ENCODE measurements at regions not wholly inside any gene's neighbourhood (a gene's known extent, or its start where the extent isn't known, plus 50 kb on each side); places are given as distances from the start of the nearest gene placed in this dataset.

DNA sequence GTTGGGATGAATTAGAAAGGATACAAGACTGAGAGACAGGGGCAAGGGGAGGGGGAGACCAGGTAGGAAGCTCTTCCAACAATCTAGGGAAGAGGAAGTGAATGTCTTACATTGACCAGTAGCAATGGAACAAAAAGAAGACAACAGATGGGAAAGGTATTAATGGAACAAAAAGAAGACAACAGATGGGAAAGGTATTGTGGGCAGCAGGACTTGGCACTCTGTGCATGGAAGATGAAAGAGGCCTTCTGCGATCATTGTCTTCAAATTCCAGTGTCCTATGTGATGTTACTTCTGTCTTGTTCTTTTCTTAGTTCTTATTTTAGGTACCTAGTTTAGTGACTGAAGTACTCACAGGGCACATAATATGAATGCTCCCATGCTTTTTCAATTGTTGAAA is 161.8 kb downstream of the PALM2AKAP2 start:
- Histone ChIP-seq H3K9me3 (ENCODE audit: control insufficient read depth in 1 of 2, insufficient read depth in 1 of 2, low read length in 2 of 2) (peaks cover 0 to 4% of the 10 kb centered on the region in 2 experiments), H3K27me3 (ENCODE audit: control insufficient read depth in 1 of 2, insufficient read depth in 2 of 2, low read length in 2 of 2) (no peaks in the 10 kb centered on the region), H3K4me1 (ENCODE audit: insufficient read depth, low read length) (peaks cover 3% of the 10 kb centered on the region), H3K36me3 (ENCODE audit: insufficient read depth, low read length) (no peaks in the 10 kb centered on the region), H3K27ac (ENCODE audit: low read depth in 1 of 2, low read length in 2 of 2) (no peak overlapping the region), H3K4me3 (ENCODE audit: low read length) (no peak overlapping the region)
- TF ChIP-seq, protein P1, sequence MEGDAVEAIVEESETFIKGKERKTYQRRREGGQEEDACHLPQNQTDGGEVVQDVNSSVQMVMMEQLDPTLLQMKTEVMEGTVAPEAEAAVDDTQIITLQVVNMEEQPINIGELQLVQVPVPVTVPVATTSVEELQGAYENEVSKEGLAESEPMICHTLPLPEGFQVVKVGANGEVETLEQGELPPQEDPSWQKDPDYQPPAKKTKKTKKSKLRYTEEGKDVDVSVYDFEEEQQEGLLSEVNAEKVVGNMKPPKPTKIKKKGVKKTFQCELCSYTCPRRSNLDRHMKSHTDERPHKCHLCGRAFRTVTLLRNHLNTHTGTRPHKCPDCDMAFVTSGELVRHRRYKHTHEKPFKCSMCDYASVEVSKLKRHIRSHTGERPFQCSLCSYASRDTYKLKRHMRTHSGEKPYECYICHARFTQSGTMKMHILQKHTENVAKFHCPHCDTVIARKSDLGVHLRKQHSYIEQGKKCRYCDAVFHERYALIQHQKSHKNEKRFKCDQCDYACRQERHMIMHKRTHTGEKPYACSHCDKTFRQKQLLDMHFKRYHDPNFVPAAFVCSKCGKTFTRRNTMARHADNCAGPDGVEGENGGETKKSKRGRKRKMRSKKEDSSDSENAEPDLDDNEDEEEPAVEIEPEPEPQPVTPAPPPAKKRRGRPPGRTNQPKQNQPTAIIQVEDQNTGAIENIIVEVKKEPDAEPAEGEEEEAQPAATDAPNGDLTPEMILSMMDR (IDR thresholded peaks at IDR 0.05) = no peak
- no peak for ATAC-seq (ENCODE audit: poor library complexity)
- Mint-ChIP-seq H3K4me1 (ENCODE audit: low read depth) (peaks cover 13% of the 10 kb centered on the region), H3K27ac (no peak overlapping the region), H3K4me3 (no peak overlapping the region), H3K36me3 (ENCODE audit: low read depth) (no peaks in the 10 kb centered on the region), H3K27me3 (peaks cover 4% of the 10 kb centered on the region), H3K9me3 (no peaks in the 10 kb centered on the region)
- ChIA-PET CTCF (no interaction called here), POLR2A (no interaction called here)
- no peak for DNase-seq
- intact Hi-C loops (cut with DNase I, micrococcal nuclease) = no loop called here

DNA sequence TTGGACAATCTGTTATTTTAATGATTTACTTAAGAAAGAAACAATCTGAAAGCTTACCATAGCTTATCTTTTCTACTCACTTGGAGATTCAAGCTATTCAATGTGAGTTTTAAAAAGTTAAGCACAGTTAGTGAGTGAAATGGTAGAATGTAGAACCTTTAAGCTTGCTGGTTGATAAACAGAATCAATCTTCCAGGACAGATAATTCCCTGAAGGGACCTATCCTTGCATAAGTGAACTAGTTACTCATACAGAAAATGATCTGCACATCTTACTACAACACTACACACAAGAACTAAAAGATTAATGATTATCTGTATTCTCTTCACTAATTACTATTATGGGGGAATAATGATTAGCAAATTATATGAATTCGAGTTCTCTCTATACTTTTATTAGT is 165.6 kb downstream of the PALM2AKAP2 start:
- TF ChIP-seq, protein P1 (IDR thresholded peaks at IDR 0.05) = no peak
- intact Hi-C loops (cut with DNase I, micrococcal nuclease) = no loop called here
- Histone ChIP-seq H3K4me3 (ENCODE audit: low read length) (no peak overlapping the region), H3K27ac (ENCODE audit: low read depth in 1 of 2, low read length in 2 of 2) (no peak overlapping the region), H3K4me1 (ENCODE audit: insufficient read depth, low read length) (peaks cover 3% of the 10 kb centered on the region), H3K9me3 (ENCODE audit: control insufficient read depth in 1 of 2, insufficient read depth in 1 of 2, low read length in 2 of 2) (peaks cover 0 to 4% of the 10 kb centered on the region in 2 experiments), H3K27me3 (ENCODE audit: control insufficient read depth in 1 of 2, insufficient read depth in 2 of 2, low read length in 2 of 2) (no peaks in the 10 kb centered on the region), H3K36me3 (ENCODE audit: insufficient read depth, low read length) (no peaks in the 10 kb centered on the region)
- Mint-ChIP-seq H3K4me1 (ENCODE audit: low read depth) (peaks cover 4% of the 10 kb centered on the region), H3K27me3 (peaks cover 4% of the 10 kb centered on the region), H3K27ac (no peak overlapping the region), H3K36me3 (ENCODE audit: low read depth) (no peaks in the 10 kb centered on the region), H3K9me3 (no peaks in the 10 kb centered on the region), H3K4me3 (no peak overlapping the region)
- POLR2A ChIA-PET = interaction anchor here (0.7 to 0.9 kb wide), 2 partner anchors 11 to 27 kb away, joined by 3 read pairs; no protein-coding TSS in a partner anchor
- no peak for DNase-seq
- CTCF ChIA-PET = no interaction called here
- ATAC-seq (ENCODE audit: poor library complexity) = no peak

DNA sequence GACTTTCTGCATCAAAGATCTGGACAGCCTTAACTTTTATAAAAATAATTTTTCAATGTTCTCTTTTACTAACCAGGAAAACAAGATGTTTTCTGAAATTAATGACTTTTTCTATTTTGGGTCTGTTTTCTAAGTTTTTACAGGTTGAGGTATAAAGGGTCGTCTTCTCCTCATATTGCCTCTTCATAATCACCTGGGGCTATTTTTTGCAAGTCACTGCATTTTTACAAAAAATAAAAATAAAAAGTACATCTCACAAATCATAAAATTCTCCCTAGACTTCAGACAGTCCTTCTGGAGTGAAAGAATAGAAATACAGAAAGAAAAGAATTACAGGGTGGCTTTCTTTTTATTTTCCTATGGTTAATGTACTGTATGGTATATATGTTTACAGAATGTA is 168.5 kb downstream of the PALM2AKAP2 start:
- no peaks in the 10 kb centered on the region for H3K9me3 ChIP-seq (ENCODE audit: control insufficient read depth in 1 of 2, insufficient read depth in 1 of 2, low read length in 2 of 2)
- Mint-ChIP-seq H3K27ac (no peak overlapping the region), H3K27me3 (no peaks in the 10 kb centered on the region), H3K36me3 (ENCODE audit: low read depth) (no peaks in the 10 kb centered on the region), H3K4me3 (no peak overlapping the region), H3K9me3 (no peaks in the 10 kb centered on the region), H3K4me1 (ENCODE audit: low read depth) (peaks cover 18% of the 10 kb centered on the region)
- ATAC-seq (ENCODE audit: poor library complexity) = no peak
- H3K27me3 ChIP-seq (ENCODE audit: control insufficient read depth in 1 of 2, insufficient read depth in 2 of 2, low read length in 2 of 2) = no peaks in the 10 kb centered on the region
- CTCF ChIA-PET = no interaction called here
- no peaks in the 10 kb centered on the region for H3K36me3 ChIP-seq (ENCODE audit: insufficient read depth, low read length)
- H3K4me1 ChIP-seq (ENCODE audit: insufficient read depth, low read length) = peaks cover 15% of the 10 kb centered on the region
- H3K27ac ChIP-seq (ENCODE audit: low read depth in 1 of 2, low read length in 2 of 2) = no peak overlapping the region
- POLR2A ChIA-PET = interaction anchor here (1.5 kb wide), 1 partner anchor 10 kb away, joined by 3 read pairs; no protein-coding TSS in a partner anchor
- intact Hi-C loops (cut with DNase I, micrococcal nuclease) = no loop called here
- no peak for DNase-seq
- TF ChIP-seq, protein P1 (IDR thresholded peaks at IDR 0.05) = no peak
- H3K4me3 ChIP-seq (ENCODE audit: low read length) = no peak overlapping the region
